CD4-positive, alpha-beta memory T cell (primary cell): ENCODE measurements at regions not wholly inside any gene's neighbourhood (a gene's known extent, or its start where the extent isn't known, plus 50 kb on each side); places are given as distances from the start of the nearest gene placed in this dataset.
A peak's percentile ranks its signal among the peaks of the same experiment; 100 is the strongest.

ENCODE experiments used
- CTCF ChIA-PET: fragments of 350-600 bp; sonication (Branson Sonifier 250); formaldehyde crosslinking; loops from one replicate; lab custom pipeline; 2021; ENCODE audit warnings: inconsistent platforms; ENCODE audit not compliant: partially characterized antibody; lab: Charles Lee
- POLR2A ChIA-PET: fragments of 350-600 bp; sonication (Branson Sonifier 250); formaldehyde crosslinking; loops from one replicate; lab custom pipeline; 2021; ENCODE audit not compliant: partially characterized antibody; lab: Charles Lee
- DNase-seq, 5 donors: peaks; one replicate each; pipeline versions ENCODE4 v3.0.0 to v3.0.0-alpha.2; 2020 to 2022; ENCODE audit warnings: mixed read lengths in 1 of 5
- H3K27ac ChIP-seq: one replicate; pipeline ENCODE4 v1.7.0; 2013; ENCODE audit warnings: low read depth, low read length
- H3K27me3 ChIP-seq: 2 replicates; pipeline ENCODE4 v1.7.0; 2013; ENCODE audit warnings: mild to moderate bottlenecking, low read length, moderate library complexity; ENCODE audit not compliant: insufficient read depth
- H3K36me3 ChIP-seq: 2 replicates; pipeline ENCODE4 v1.7.0; 2013; ENCODE audit warnings: mild to moderate bottlenecking, low read length, moderate library complexity; ENCODE audit not compliant: insufficient read depth
- H3K4me1 ChIP-seq: 2 replicates; pipeline ENCODE4 v1.7.0; 2013; ENCODE audit warnings: mild to moderate bottlenecking, low read length, moderate library complexity; ENCODE audit not compliant: insufficient read depth
- H3K4me3 ChIP-seq, 2 donors: one replicate each; pipeline ENCODE4 v1.7.0; 2013; ENCODE audit warnings: low read length in 2 of 2, mild to moderate bottlenecking in 1 of 2
- H3K9me3 ChIP-seq, 2 donors: one replicate each; pipeline ENCODE4 v1.7.0; 2013; ENCODE audit warnings: low read length in 2 of 2, control low read depth in 1 of 2; ENCODE audit not compliant: control insufficient read depth in 1 of 2
- H3K27ac Mint-ChIP-seq, 7 donors: one replicate each; pipeline ENCODE4 v1.8.0; 2020 to 2021; ENCODE audit warnings: mixed read lengths in 7 of 7, mild to moderate bottlenecking in 6 of 7, inconsistent platforms in 3 of 7, moderate library complexity in 3 of 7
- H3K27me3 Mint-ChIP-seq, 2 donors: one replicate each; pipeline ENCODE4 v1.8.0; 2020 to 2021; ENCODE audit warnings: mixed read lengths in 2 of 2
- H3K36me3 Mint-ChIP-seq, 2 donors: one replicate each; pipeline ENCODE4 v1.8.0; 2020 to 2021; ENCODE audit warnings: mixed read lengths in 2 of 2, inconsistent platforms in 1 of 2, mild to moderate bottlenecking in 1 of 2
- H3K4me1 Mint-ChIP-seq, 4 donors: one replicate each; pipeline ENCODE4 v1.8.0; 2020 to 2021; ENCODE audit warnings: mixed read lengths in 4 of 4, mild to moderate bottlenecking in 1 of 4
- H3K4me3 Mint-ChIP-seq, 8 donors: one replicate each; pipeline ENCODE4 v1.8.0; 2020 to 2021; ENCODE audit warnings: mixed read lengths in 8 of 8, mild to moderate bottlenecking in 7 of 8, moderate library complexity in 6 of 8, inconsistent platforms in 3 of 8
- H3K9me3 Mint-ChIP-seq, 8 donors: one replicate each; pipeline ENCODE4 v1.8.0; 2020 to 2021; ENCODE audit warnings: mixed read lengths in 8 of 8, mild to moderate bottlenecking in 5 of 8, inconsistent platforms in 3 of 8, moderate library complexity in 1 of 8
- intact Hi-C: fragments of 100-400 bp; cut with micrococcal nuclease; formaldehyde crosslinking; loops from one replicate; pipeline ENCODE4 v1.15.1; 2023

DNA sequence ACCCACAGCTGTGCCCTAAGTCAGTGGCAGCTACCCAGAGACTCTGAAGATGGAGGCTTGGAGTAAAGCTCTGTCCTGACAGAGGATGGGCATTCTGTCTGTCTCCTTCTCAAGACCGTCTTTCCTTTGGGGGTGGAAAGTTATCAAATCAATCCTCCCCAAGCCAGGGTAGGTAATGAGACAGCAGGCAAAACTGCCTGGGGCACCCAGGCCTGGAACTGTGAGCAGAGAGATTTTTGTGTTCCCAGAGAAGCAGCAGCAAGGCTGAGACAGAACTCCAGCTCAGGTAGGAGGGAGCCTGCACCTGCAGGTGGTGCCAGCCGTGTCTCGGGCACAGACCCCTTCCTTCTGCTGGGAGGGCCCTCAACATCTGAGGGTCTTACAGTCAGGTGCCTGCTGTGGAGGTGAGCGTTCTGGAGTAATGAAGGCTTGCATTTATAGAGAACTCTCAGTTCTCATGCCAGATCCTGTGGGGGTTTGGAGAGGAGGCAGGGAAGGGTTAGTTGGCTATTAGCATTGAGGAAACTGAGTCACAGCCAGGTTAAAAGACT is 95.6 kb downstream of the RIPK4 start:
- ChIA-PET POLR2A (no interaction called here), CTCF (no interaction called here)
- Mint-ChIP-seq H3K36me3 (no peaks in the 10 kb centered on the region), H3K27ac (peak overlapping the region in 2 of 7 donors; percentile 4 to 42), H3K9me3 (peaks cover 0 to 4% (median 0%) of the 10 kb centered on the region in 8 donors), H3K27me3 (peaks cover 4 to 6% of the 10 kb centered on the region in 2 donors), H3K4me3 (peak overlapping the region in 1 of 8 donors; percentile 5), H3K4me1 (peaks cover 3 to 18% (median 13%) of the 10 kb centered on the region in 4 donors)
- H3K9me3 ChIP-seq = no peaks in the 10 kb centered on the region
- H3K4me1 ChIP-seq = peaks cover 8% of the 10 kb centered on the region
- H3K27ac ChIP-seq = no peak overlapping the region
- no peak for DNase-seq
- intact Hi-C loops = no loop called here
- H3K27me3 ChIP-seq = no peaks in the 10 kb centered on the region
- H3K36me3 ChIP-seq = no peaks in the 10 kb centered on the region
- H3K4me3 ChIP-seq = no peak overlapping the region

DNA sequence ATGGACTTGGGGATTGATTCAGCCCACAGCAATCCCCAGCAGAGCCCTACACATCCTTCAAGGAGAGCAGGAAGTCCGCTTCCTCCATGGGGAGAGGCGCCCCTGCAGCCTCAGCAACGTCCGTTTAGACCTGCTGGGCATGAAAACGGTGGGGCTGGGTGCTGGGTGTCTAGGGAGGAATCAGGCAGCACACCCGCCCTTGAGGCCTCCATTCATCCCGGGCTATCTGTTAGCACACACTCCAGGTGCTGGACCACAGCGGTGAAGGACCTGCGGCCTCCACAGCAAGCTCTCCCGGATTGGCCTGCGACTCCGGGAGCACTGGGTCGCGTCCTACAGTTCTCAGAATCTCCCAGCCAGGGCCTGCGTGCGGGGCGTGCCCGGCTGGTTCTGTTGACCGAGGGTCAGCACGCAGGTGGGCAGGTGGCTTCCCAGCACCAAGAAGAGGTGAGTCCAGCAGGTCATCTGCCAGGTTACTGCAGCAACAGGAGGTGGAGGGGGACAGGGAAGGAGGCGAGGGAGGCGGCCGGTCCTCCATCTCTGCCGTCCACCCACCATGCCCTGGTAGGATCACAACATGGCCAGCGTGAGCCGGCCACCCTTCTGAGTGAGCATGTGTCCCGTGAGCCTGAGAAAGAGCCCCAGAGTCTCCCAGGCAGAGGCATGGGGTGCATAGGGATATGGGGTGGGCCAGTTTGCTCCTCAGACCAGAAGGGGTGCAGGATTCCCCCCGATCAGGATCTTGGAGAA is 96.6 kb downstream of the RIPK4 start:
- intact Hi-C loops = no loop called here
- POLR2A ChIA-PET = no interaction called here
- no peaks in the 10 kb centered on the region for H3K36me3 Mint-ChIP-seq
- H3K27ac Mint-ChIP-seq = no peak overlapping the region
- no peaks in the 10 kb centered on the region for H3K9me3 ChIP-seq
- H3K4me3 Mint-ChIP-seq = no peak overlapping the region
- H3K9me3 Mint-ChIP-seq = peaks cover 0 to 4% (median 0%) of the 10 kb centered on the region in 8 donors
- H3K4me1 Mint-ChIP-seq = peaks cover 3 to 18% (median 13%) of the 10 kb centered on the region in 4 donors
- CTCF ChIA-PET = no interaction called here
- H3K4me1 ChIP-seq = peaks cover 8% of the 10 kb centered on the region
- no peaks in the 10 kb centered on the region for H3K27me3 ChIP-seq
- no peak overlapping the region for H3K4me3 ChIP-seq
- peaks cover 2 to 6% of the 10 kb centered on the region in 2 donors for H3K27me3 Mint-ChIP-seq
- no peak overlapping the region for H3K27ac ChIP-seq
- no peaks in the 10 kb centered on the region for H3K36me3 ChIP-seq
- no peak for DNase-seq

DNA sequence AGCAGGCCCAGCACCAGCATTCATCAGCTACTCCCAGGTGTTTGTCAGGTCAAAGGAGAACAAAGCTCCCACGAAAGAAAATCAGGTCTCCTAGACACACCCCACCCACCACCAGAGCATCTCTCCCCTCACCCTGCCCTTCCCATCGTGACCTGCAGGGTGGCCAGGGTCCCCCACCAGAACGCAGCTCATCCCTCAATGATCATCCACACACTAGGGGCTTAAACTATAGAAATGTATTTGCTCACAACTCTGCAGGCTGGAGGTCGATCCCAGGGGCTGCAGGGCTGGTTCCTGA is 97.4 kb downstream of the RIPK4 start:
- Histone ChIP-seq H3K4me1 (peaks cover 8% of the 10 kb centered on the region), H3K36me3 (no peaks in the 10 kb centered on the region), H3K4me3 (no peak overlapping the region), H3K27me3 (no peaks in the 10 kb centered on the region), H3K27ac (no peak overlapping the region), H3K9me3 (no peaks in the 10 kb centered on the region)
- POLR2A ChIA-PET = no interaction called here
- Mint-ChIP-seq H3K4me1 (peaks cover 3 to 18% (median 13%) of the 10 kb centered on the region in 4 donors), H3K4me3 (no peak overlapping the region), H3K36me3 (no peaks in the 10 kb centered on the region), H3K9me3 (peaks cover 0 to 4% (median 0%) of the 10 kb centered on the region in 8 donors), H3K27me3 (peaks cover 0 to 6% of the 10 kb centered on the region in 2 donors), H3K27ac (no peak overlapping the region)
- no peak for DNase-seq
- intact Hi-C loops = no loop called here
- CTCF ChIA-PET = no interaction called here

GRCh38 chr21:41668686-41669532 is 97.9 kb downstream of the RIPK4 start:
- no peaks in the 10 kb centered on the region for H3K27me3 ChIP-seq
- DNase-seq = no peak
- no peaks in the 10 kb centered on the region for H3K36me3 Mint-ChIP-seq
- no peak overlapping the region for H3K4me3 ChIP-seq
- no peak overlapping the region for H3K4me3 Mint-ChIP-seq
- ChIA-PET POLR2A (no interaction called here), CTCF (no interaction called here)
- peaks cover 8% of the 10 kb centered on the region for H3K4me1 ChIP-seq
- no peak overlapping the region for H3K27ac ChIP-seq
- peaks cover 0 to 2% (median 0%) of the 10 kb centered on the region in 8 donors for H3K9me3 Mint-ChIP-seq
- no peaks in the 10 kb centered on the region for H3K9me3 ChIP-seq
- H3K27ac Mint-ChIP-seq = no peak overlapping the region
- intact Hi-C loops = no loop called here
- peaks cover 0 to 7% of the 10 kb centered on the region in 2 donors for H3K27me3 Mint-ChIP-seq
- H3K36me3 ChIP-seq = no peaks in the 10 kb centered on the region
- peaks cover 3 to 18% (median 13%) of the 10 kb centered on the region in 4 donors for H3K4me1 Mint-ChIP-seq

- H3K36me3 ChIP-seq = no peaks in the 10 kb centered on the region
- no peak overlapping the region for H3K27ac ChIP-seq
- H3K27ac Mint-ChIP-seq = no peak overlapping the region
- no peak overlapping the region for H3K4me3 ChIP-seq
- H3K9me3 Mint-ChIP-seq = peaks cover 0 to 2% (median 0%) of the 10 kb centered on the region in 8 donors
- no peak overlapping the region for H3K4me3 Mint-ChIP-seq
- no peak for DNase-seq
- no peaks in the 10 kb centered on the region for H3K9me3 ChIP-seq
- H3K36me3 Mint-ChIP-seq = no peaks in the 10 kb centered on the region
- intact Hi-C loops = no loop called here
- ChIA-PET CTCF (no interaction called here), POLR2A (no interaction called here)
- peaks cover 8% of the 10 kb centered on the region for H3K4me1 ChIP-seq
- H3K27me3 Mint-ChIP-seq = peaks cover 4 to 7% of the 10 kb centered on the region in 2 donors
- peaks cover 3 to 18% (median 13%) of the 10 kb centered on the region in 4 donors for H3K4me1 Mint-ChIP-seq
- H3K27me3 ChIP-seq = no peaks in the 10 kb centered on the region
These were observed 98.8 kb downstream of the RIPK4 start for GRCh38 chr21:41668051-41668541.

GRCh38 chr21:41667136-41667535 is 99.7 kb downstream of the RIPK4 start:
- Mint-ChIP-seq H3K4me3 (no peak overlapping the region), H3K27me3 (peaks cover 4% of the 10 kb centered on the region in 2 donors), H3K4me1 (peaks cover 1 to 12% (median 9%) of the 10 kb centered on the region in 4 donors), H3K36me3 (no peaks in the 10 kb centered on the region), H3K9me3 (peaks cover 0 to 2% (median 0%) of the 10 kb centered on the region in 8 donors), H3K27ac (no peak overlapping the region)
- H3K9me3 ChIP-seq = no peaks in the 10 kb centered on the region
- no peaks in the 10 kb centered on the region for H3K36me3 ChIP-seq
- peaks cover 7% of the 10 kb centered on the region for H3K4me1 ChIP-seq
- DNase-seq = no peak
- ChIA-PET POLR2A (no interaction called here), CTCF (no interaction called here)
- H3K27me3 ChIP-seq = no peaks in the 10 kb centered on the region
- intact Hi-C loops = no loop called here
- H3K4me3 ChIP-seq = no peak overlapping the region
- H3K27ac ChIP-seq = no peak overlapping the region

DNA sequence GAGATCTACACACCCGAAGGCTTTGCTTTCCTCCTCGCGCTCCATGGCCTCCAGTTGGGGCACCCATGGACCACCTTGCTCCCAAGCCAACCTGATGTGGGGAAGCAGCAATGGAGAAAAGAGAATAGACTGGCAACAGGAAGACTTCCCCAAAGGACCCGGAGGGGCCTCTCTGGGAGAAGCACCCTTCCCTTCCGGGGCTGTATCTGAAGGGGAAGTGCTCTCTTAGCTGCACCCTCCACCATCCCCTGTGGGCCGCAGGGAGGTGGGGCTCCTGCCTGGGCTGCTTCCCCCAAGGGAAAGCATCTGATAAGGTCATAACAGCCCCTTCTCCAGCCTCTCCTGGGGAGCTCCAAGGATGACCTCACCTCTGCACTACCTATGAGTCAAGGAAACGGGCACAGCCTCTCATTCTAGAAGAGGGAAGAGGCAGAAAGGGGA is 100.2 kb downstream of the RIPK4 start:
- Mint-ChIP-seq H3K36me3 (no peaks in the 10 kb centered on the region), H3K4me3 (no peak overlapping the region), H3K9me3 (peaks cover 0 to 2% (median 0%) of the 10 kb centered on the region in 8 donors), H3K27ac (no peak overlapping the region), H3K27me3 (peaks cover 4% of the 10 kb centered on the region in 2 donors), H3K4me1 (peaks cover 0 to 7% (median 6%) of the 10 kb centered on the region in 4 donors)
- ChIA-PET POLR2A (no interaction called here), CTCF (no interaction called here)
- H3K4me3 ChIP-seq = no peak overlapping the region
- DNase-seq = no peak
- no peaks in the 10 kb centered on the region for H3K9me3 ChIP-seq
- H3K4me1 ChIP-seq = peaks cover 2% of the 10 kb centered on the region
- intact Hi-C loops = no loop called here
- no peaks in the 10 kb centered on the region for H3K27me3 ChIP-seq
- no peaks in the 10 kb centered on the region for H3K36me3 ChIP-seq
- H3K27ac ChIP-seq = no peak overlapping the region
